Uterus (tissue), 2 donors: ENCODE measurements at regions not wholly inside any gene's neighbourhood (a gene's known extent, or its start where the extent isn't known, plus 50 kb on each side); places are given as distances from the start of the nearest gene placed in this dataset.

Source experiments
- CTCF ChIP-seq, 4 experiments: fragments of 200-600 bp in 2 of 4; fragments of 450-650 bp in 2 of 4; sonication (generic) in 2 of 4; IDR thresholded peaks; one replicate each; pipeline ENCODE4 v1.5.1; 2016 to 2019; ENCODE audit warnings: antibody characterized with exemption in 4 of 4, mild to moderate bottlenecking in 2 of 4, moderate library complexity in 1 of 4
- POLR2A ChIP-seq, 2 donors: fragments of 450-650 bp; IDR thresholded peaks; one replicate each; pipeline ENCODE4 v1.6.1; 2016; ENCODE audit warnings: antibody characterized with exemption in 2 of 2, mild to moderate bottlenecking in 1 of 2, moderate library complexity in 1 of 2

- no peak for TF ChIP-seq CTCF (IDR thresholded peaks at IDR 0.05)
- TF ChIP-seq POLR2A (IDR thresholded peaks at IDR 0.05) = no peak
Measured at GRCh38 chr2:48189552-48190228, 124.8 kb upstream of the FOXN2 start.
